VCaP (cell line): ENCODE measurements at regions not wholly inside any gene's neighbourhood (a gene's known extent, or its start where the extent isn't known, plus 50 kb on each side); places are given as distances from the start of the nearest gene placed in this dataset.

Experiments
- H3K27ac ChIP-seq: fragments of 450-650 bp; 2 replicates; pipeline ENCODE4 v1.5.1; 2017
- TF ChIP-seq, protein P1 (sequence below): fragments of 450-650 bp; conservative IDR thresholded peaks from 2 replicates; pipeline ENCODE4 v1.5.1; 2017; ENCODE audit warnings: mild to moderate bottlenecking, moderate library complexity

DNA sequence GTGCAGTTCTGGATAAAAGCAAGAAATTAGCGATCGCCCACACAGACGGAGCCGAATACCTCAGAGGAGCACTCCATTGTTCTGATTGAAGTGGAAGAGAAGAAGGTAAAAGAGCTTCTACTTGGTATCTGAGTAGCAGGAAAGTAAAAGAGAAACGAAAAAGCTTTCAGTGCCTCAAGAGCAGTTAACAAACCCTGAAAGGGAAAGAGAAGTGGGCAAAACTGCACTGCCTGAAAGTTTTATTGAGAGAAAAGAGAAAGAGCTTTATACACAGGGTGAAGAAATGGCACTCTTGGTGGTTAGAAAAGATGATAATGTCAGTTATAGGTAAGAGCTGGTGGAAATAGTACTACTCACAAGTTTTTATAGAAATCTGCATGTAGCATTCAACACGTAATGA lies 192.8 kb downstream of the CDCA7 start:
- TF ChIP-seq, protein P1, sequence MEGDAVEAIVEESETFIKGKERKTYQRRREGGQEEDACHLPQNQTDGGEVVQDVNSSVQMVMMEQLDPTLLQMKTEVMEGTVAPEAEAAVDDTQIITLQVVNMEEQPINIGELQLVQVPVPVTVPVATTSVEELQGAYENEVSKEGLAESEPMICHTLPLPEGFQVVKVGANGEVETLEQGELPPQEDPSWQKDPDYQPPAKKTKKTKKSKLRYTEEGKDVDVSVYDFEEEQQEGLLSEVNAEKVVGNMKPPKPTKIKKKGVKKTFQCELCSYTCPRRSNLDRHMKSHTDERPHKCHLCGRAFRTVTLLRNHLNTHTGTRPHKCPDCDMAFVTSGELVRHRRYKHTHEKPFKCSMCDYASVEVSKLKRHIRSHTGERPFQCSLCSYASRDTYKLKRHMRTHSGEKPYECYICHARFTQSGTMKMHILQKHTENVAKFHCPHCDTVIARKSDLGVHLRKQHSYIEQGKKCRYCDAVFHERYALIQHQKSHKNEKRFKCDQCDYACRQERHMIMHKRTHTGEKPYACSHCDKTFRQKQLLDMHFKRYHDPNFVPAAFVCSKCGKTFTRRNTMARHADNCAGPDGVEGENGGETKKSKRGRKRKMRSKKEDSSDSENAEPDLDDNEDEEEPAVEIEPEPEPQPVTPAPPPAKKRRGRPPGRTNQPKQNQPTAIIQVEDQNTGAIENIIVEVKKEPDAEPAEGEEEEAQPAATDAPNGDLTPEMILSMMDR = no peak
- H3K27ac ChIP-seq = no peak overlapping the region

DNA sequence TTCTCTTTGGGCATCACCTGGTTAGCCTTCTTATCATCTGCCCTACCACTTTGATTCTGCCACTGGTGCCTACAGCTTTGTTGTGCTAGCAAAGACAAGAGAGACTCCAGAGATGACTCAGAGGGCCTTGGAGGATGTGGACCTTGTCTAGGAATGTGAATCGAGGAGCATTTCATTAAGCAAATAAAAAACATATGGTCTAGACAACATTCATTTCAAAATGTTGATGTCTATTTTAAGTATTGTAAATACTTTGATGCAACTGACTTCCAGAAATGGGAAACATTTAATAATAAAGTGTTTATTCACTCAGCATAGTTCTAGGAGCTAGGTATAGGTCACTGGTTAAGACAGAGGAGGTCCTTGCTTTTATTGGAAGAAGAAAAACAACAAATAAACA lies 195.5 kb downstream of the CDCA7 start:
- TF ChIP-seq, protein P1 = no peak
- H3K27ac ChIP-seq = no peak overlapping the region

DNA sequence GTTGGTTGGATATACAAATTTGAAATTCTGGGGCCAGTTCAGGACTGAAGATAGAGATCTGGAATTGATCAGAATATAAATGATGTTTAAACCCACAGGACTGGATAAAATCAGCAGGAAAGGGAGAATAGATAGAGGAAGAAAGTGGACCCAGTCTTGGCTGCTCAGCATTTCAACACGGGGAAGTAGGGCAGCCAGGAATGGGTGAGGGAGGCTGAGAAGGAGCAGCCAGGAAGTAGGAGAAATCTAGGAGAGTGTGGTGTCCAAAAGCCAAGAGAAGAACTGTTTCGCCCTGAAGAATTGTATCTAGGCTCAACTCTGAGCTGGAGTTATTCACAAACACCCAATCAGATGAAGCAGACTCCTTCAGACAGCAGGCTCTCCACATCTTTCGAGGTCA lies 197.9 kb downstream of the CDCA7 start:
- no peak overlapping the region for H3K27ac ChIP-seq

DNA sequence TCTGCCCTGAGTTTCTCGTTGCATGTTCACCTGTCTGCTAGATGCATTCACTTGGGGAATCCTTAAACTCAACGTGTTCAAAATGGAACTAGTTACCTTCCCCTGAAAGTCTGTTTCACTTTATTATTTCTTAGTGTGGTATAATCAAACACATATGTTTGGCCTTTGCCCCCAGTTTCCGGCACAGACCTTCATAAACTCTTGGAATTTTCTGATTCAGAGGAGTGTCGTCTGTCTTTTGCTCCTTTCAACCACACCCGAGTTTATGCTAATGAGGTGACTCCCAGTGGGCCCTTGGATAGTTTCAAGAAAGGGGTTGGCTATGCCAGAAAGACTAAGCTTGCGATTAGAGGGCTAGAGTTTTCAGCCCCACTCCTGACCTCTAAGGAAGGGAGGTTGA lies 198.9 kb downstream of the CDCA7 start:
- TF ChIP-seq, protein P1 = no peak
- no peak overlapping the region for H3K27ac ChIP-seq

More for the DNA sequence above, 197.9 kb downstream of the CDCA7 start:
- TF ChIP-seq, protein P1 = no peak

DNA sequence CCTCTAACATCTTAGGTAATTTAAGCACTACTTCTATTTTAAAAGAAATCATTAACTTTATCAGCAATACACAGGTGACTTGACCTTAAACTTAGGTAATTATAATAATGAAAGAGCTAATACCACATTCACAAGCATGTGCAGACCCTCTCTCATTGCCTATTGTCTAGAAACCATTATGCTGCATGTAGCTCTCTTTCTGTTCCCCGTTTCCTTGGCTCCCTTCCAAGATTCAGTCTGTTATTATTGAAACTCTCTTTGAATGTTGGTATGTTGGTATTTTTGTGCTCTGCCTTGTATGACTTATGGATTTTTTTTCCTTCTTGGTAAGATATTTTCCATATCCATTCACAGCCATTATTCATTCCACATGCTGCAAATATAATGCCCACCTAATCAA lies 201.2 kb downstream of the CDCA7 start:
- no peak overlapping the region for H3K27ac ChIP-seq
- TF ChIP-seq, protein P1 = no peak

DNA sequence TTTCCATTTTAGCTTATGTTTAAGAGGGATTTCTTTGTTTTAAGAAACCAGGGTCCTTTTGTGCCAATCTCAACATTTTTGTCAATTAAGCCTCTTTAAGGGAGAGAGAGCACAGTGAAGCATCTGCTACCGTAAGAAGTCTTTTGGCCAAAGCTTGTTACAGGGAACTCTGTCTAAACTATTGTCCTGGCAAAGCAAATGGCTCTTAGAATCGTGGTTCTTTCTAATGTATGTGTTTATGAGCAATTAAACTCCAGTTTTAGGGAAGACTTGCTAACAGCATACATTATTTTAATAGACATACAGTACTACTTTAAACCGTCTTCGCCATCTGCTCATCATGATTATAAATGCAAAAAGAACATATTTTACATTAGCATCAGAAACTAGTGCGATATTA lies 202.1 kb downstream of the CDCA7 start:
- TF ChIP-seq, protein P1 = no peak
- no peak overlapping the region for H3K27ac ChIP-seq

DNA sequence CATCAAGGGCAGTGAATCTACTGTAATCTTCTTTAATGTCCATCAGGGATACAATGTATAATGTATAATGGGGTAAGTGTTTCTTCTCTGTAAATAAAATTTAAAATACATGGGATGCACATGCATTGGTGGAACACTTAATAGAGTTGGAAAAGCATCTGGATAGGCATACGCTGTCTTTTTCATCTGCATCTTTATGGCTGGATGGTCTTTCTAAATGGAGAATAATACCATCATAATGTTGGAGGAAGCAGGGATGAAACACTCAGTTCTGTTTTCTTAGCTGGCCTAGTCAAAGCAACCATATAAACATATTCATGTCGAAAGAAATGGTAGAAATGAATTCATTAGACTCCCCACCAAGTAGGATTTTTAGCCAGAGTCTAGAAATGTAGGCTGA lies 202.8 kb downstream of the CDCA7 start:
- no peak overlapping the region for H3K27ac ChIP-seq
- TF ChIP-seq, protein P1 = no peak

DNA sequence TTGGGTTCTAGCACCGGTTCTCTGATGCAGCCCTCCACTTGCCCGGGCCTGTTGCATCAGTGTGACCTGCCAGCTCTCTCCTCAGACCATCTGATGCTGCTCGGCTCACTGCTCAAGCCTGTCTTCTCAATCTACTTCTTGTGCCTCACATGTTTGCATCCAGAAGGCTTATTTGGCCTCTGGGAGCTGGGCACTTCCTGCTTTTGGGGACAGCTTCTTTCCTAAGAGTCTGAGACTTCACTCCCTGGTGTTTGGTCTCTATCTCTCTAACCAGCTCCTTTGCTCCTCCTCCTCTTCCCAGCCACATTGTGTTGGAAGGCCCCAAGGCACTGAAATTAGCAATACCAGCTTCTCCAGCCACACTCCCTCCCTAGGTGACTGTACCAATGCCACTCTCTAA lies 212.8 kb downstream of the CDCA7 start:
- TF ChIP-seq, protein P1 = no peak
- H3K27ac ChIP-seq = no peak overlapping the region
